ENCODE measurements at regions not wholly inside any gene's neighbourhood (a gene's known extent, or its start where the extent isn't known, plus 50 kb on each side); places are given as distances from the start of the nearest gene placed in this dataset.

DNA sequence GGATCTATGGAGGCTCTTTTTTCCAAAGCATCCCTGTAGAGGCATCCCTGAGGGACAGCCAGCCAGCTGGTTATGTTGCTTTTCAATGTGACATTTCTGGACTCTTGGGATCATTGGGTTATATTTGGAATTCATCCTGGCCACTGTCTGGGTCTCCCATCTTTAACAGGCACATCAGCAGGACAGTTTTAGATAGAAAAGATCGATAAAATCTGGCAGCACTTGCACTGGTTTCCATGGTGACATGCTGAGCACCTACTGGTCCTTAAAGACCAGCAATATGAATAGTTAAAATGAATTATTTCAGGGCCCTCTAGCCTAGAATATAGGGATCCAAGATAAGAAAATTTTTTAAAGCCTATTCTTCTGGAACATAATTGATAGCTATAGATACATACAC lies 151.6 kb downstream of the KDR start:
- no peak for DNase-seq (ENCODE audit: low read depth)
- no peak overlapping the region for H3K4me3 ChIP-seq (ENCODE audit: low read depth, low read length)
- TF ChIP-seq, protein P1, sequence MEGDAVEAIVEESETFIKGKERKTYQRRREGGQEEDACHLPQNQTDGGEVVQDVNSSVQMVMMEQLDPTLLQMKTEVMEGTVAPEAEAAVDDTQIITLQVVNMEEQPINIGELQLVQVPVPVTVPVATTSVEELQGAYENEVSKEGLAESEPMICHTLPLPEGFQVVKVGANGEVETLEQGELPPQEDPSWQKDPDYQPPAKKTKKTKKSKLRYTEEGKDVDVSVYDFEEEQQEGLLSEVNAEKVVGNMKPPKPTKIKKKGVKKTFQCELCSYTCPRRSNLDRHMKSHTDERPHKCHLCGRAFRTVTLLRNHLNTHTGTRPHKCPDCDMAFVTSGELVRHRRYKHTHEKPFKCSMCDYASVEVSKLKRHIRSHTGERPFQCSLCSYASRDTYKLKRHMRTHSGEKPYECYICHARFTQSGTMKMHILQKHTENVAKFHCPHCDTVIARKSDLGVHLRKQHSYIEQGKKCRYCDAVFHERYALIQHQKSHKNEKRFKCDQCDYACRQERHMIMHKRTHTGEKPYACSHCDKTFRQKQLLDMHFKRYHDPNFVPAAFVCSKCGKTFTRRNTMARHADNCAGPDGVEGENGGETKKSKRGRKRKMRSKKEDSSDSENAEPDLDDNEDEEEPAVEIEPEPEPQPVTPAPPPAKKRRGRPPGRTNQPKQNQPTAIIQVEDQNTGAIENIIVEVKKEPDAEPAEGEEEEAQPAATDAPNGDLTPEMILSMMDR (IDR thresholded peaks at IDR 0.05; ENCODE audit: control insufficient read depth, extremely low read depth, insufficient read depth): no peak

DNA sequence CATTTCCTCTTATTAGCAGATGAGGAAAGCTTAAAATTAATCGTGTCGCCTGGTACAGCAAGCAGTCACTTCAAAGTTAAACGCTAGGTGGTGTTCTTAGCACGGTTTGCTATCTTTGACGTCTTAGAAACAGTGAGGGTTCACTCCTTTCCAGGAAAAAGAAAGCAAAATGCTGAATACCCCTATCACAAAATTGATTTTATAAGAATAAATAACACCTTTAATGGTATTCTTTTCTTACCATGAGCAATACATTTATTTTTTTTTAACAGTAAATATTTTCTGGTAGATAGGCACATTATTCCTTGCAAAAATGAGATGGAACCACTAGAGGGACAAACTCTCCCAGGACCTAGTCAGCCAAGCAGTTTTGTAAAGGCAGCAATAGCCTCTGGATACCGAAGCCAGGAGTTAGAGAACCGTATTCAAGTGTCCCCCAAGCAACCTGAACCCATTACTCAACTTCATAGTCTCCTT lies 153.9 kb downstream of the KDR start:
- TF ChIP-seq, protein P1 (IDR thresholded peaks at IDR 0.05; ENCODE audit: control insufficient read depth, extremely low read depth, insufficient read depth): peak; percentile 85
- DNase-seq (ENCODE audit: low read depth): no peak

DNA sequence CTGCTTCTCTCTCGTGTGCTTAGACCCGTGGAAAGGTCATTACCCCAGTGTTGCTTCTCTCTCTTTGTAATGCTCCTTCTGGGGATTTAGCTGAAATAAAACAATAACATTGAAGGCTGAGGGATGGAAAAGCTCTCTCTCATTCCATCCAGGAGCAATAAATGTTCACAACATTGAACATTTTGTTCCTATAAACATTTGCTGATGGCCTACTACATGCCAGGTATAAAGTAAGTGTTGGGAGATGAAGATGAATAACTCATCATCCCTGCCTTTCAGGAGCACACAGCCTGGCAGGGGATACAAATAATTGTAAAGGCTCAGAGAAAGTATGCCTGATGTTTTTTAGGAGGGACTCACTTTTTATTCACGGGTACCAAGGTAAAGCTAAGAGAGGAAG lies 158.1 kb downstream of the KDR start:
- H3K4me3 ChIP-seq (ENCODE audit: low read depth, low read length): no peak overlapping the region
- TF ChIP-seq, protein P1 (IDR thresholded peaks at IDR 0.05; ENCODE audit: control insufficient read depth, extremely low read depth, insufficient read depth): no peak
- DNase-seq (ENCODE audit: low read depth): no peak

More for the DNA sequence above, 153.9 kb downstream of the KDR start:
- H3K4me3 ChIP-seq (ENCODE audit: low read depth, low read length): no peak overlapping the region

DNA sequence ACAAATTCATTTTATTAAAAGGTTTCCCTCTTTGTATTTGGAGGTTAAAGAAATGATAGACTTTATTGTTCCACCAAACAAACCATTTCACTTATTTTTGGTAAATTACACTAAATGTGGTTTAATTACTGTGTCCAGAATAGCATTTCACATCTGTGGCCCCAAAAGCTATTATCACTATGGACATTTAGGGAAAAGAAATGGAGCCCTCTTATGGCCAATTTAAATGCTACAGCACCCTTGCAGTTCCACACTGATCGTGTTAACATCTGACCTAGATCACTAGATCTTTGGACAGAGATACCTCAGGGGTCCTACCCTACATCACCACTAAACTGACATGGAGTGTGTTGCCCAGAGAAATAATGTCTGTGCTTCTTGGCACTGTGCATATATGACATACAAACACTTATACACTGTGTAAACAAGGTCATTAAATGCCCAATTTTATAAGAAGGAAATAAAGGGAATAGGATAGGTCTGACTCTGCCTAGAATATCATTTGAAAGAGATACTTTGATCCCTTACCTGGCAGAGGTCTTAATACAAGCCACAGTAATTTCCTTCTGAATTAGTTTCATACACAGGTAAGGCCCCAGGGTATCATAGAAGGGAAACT lies 163.9 kb downstream of the KDR start:
- no peak for DNase-seq (ENCODE audit: low read depth)
- H3K4me3 ChIP-seq (ENCODE audit: low read depth, low read length): no peak overlapping the region
- TF ChIP-seq, protein P1 (IDR thresholded peaks at IDR 0.05; ENCODE audit: control insufficient read depth, extremely low read depth, insufficient read depth): peak; percentile 74

DNA sequence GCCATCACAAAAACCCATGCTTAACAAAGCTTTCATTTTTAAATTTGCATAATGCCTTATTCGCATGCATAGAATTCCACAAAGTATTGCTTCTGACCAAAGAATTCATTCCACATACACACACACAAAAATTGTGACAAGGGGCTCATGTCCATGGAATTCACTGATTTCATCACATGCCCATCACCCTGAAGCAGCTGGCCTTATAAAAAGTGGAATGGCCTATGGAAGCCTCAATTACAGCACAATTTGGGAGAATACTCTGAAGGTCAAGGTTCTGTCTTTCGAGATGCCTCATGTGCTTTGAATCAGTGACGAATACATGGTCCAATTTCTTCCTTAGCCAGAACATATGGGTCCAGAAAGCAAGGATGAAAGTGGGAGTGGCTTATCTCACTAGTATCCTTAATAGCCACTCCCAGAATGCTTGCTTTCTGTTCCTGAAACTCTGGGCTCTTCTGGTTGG lies 165.7 kb downstream of the KDR start:
- TF ChIP-seq, protein P1 (IDR thresholded peaks at IDR 0.05; ENCODE audit: control insufficient read depth, extremely low read depth, insufficient read depth): no peak
- no peak for DNase-seq (ENCODE audit: low read depth)
- no peak overlapping the region for H3K4me3 ChIP-seq (ENCODE audit: low read depth, low read length)

DNA sequence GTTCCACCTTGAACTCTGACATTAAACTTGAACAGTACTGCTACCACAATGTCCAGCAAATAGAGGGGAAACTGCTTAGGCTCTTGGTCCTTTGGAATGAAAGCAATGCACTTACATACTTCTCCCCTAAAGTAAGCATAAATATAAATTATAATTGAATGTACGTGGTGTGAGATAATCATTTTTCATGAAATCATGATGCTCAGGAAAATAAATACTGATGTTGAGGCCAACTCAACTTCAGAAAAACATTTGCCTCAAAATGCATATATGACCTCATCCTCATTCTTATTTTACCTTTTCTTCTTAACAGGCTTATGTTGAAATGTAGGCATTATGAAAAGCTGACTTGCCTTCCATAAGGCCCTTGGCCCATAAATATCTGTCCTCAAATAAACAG lies 166.3 kb downstream of the KDR start:
- no peak overlapping the region for H3K4me3 ChIP-seq (ENCODE audit: low read depth, low read length)
- no peak for DNase-seq (ENCODE audit: low read depth)
- TF ChIP-seq, protein P1 (IDR thresholded peaks at IDR 0.05; ENCODE audit: control insufficient read depth, extremely low read depth, insufficient read depth): no peak

DNA sequence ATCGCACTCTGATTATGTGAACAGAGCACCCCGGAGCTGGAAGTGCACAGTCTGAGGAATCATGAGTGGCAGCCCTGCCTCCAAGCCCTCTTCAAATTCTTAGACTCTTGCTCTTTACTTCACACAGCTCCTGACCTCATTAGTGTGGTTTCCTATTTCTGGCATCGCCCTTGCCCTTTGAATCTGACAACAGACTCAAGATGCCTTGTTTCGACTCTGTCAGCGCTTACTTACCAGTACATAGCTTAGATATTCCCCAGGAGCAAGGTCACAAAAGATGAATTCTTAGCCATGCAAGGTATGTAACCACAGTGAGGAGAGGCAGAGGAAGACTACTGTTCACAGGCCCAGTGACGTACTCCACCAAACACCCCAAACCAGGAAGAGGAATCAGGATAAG lies 167.2 kb downstream of the KDR start:
- no peak overlapping the region for H3K4me3 ChIP-seq (ENCODE audit: low read depth, low read length)
- DNase-seq (ENCODE audit: low read depth): no peak
- TF ChIP-seq, protein P1 (IDR thresholded peaks at IDR 0.05; ENCODE audit: control insufficient read depth, extremely low read depth, insufficient read depth): no peak

Data from LNCaP clone FGC (cell line).